ENCODE measurements at regions not wholly inside any gene's neighbourhood (a gene's known extent, or its start where the extent isn't known, plus 50 kb on each side); places are given as distances from the start of the nearest gene placed in this dataset.

- Histone ChIP-seq H3K9me3 (ENCODE audit: control insufficient read depth in 4 of 4, insufficient read depth in 3 of 4, low read length in 3 of 4) (peaks cover 0 to 2% (median 0%) of the 10 kb centered on the region in 4 donors), H3K27ac (ENCODE audit: low read depth in 1 of 2, low read length in 1 of 2) (no peak overlapping the region), H3K36me3 (ENCODE audit: control insufficient read depth in 4 of 4, insufficient read depth in 4 of 4, low read length in 4 of 4) (no peaks in the 10 kb centered on the region), H3K9ac (ENCODE audit: insufficient read depth in 1 of 2, low read length in 2 of 2) (no peak overlapping the region), H3K4me1 (ENCODE audit: control insufficient read depth in 5 of 5, insufficient read depth in 5 of 5, low read length in 5 of 5) (no peaks in the 10 kb centered on the region), H3K4me3 (no peak overlapping the region), H3K27me3 (ENCODE audit: control insufficient read depth in 3 of 3, insufficient read depth in 3 of 3, low read length in 2 of 3) (no peaks in the 10 kb centered on the region)
- WGBS, 2 donors, result 73 to 77% methylated on average over 7 of the region's 7 CpGs
- ATAC-seq (ENCODE audit: insufficient read depth, low FRiP score) (no peak), DNase-seq (no peak)
- TF ChIP-seq, protein P1, sequence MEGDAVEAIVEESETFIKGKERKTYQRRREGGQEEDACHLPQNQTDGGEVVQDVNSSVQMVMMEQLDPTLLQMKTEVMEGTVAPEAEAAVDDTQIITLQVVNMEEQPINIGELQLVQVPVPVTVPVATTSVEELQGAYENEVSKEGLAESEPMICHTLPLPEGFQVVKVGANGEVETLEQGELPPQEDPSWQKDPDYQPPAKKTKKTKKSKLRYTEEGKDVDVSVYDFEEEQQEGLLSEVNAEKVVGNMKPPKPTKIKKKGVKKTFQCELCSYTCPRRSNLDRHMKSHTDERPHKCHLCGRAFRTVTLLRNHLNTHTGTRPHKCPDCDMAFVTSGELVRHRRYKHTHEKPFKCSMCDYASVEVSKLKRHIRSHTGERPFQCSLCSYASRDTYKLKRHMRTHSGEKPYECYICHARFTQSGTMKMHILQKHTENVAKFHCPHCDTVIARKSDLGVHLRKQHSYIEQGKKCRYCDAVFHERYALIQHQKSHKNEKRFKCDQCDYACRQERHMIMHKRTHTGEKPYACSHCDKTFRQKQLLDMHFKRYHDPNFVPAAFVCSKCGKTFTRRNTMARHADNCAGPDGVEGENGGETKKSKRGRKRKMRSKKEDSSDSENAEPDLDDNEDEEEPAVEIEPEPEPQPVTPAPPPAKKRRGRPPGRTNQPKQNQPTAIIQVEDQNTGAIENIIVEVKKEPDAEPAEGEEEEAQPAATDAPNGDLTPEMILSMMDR (IDR thresholded peaks at IDR 0.05; ENCODE audit: control extremely low read depth, extremely low read depth), result no peak
Observed at GRCh38 chr12:127588249-127588648, 678.7 kb upstream of the TMEM132C start.

DNA sequence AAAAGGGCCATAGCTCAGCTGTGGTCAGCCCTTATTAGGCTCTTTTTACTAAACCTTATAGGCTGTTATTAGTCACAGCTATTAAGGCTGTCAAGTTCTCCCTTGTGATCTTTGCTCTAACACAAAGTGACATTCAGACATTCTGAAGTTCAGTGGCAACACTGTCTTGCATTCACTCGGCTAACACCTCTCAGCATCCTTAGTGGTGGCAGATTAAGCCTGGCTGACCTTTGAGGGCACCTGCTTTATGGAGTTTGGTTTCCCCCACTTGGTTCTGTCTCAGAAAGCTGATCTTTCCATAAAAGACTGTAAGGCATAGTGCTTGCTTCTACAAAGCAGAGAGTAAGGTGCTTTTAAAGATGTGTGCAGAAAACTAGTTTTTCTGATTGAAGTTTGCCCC lies 677.4 kb upstream of the TMEM132C start:
- Histone ChIP-seq H3K4me3 (no peak overlapping the region), H3K4me1 (ENCODE audit: control insufficient read depth in 5 of 5, insufficient read depth in 5 of 5, low read length in 5 of 5) (no peaks in the 10 kb centered on the region), H3K27ac (ENCODE audit: low read depth in 1 of 2, low read length in 1 of 2) (no peak overlapping the region), H3K9me3 (ENCODE audit: control insufficient read depth in 4 of 4, insufficient read depth in 3 of 4, low read length in 3 of 4) (peaks cover 0 to 2% (median 0%) of the 10 kb centered on the region in 4 donors), H3K27me3 (ENCODE audit: control insufficient read depth in 3 of 3, insufficient read depth in 3 of 3, low read length in 2 of 3) (no peaks in the 10 kb centered on the region), H3K36me3 (ENCODE audit: control insufficient read depth in 4 of 4, insufficient read depth in 4 of 4, low read length in 4 of 4) (no peaks in the 10 kb centered on the region), H3K9ac (ENCODE audit: insufficient read depth in 1 of 2, low read length in 2 of 2) (no peak overlapping the region)
- ATAC-seq (ENCODE audit: insufficient read depth, low FRiP score) (no peak), DNase-seq (no peak)
- WGBS, 2 donors, result 78 to 79% methylated on average over 1 of the region's 1 CpG
- TF ChIP-seq, protein P1 (IDR thresholded peaks at IDR 0.05; ENCODE audit: control extremely low read depth, extremely low read depth), result no peak

DNA sequence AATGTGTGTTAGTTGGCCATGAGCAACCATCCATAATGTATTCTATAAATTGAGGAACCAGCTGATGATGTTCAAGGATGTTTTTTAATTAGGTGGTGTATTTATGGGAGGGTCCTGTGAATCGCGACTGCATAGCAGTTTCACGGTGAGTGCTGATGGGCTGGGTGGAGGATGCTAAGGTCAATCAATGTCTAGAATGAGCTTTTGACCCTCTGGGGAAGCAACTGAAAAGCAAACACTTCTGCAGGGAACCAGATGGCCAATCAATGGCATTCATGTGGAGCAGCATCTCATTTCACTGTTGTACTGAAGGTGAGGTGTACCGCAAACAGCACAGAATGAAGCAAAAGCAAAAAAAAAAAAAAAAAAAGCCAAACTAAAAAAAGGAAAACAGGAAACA lies 676.1 kb upstream of the TMEM132C start:
- H3K27ac ChIP-seq (ENCODE audit: low read depth in 1 of 2, low read length in 1 of 2), result no peak overlapping the region
- H3K9ac ChIP-seq (ENCODE audit: insufficient read depth in 1 of 2, low read length in 2 of 2), result no peak overlapping the region
- DNase-seq (no peak), ATAC-seq (ENCODE audit: insufficient read depth, low FRiP score) (no peak)
- H3K9me3 ChIP-seq (ENCODE audit: control insufficient read depth in 4 of 4, insufficient read depth in 3 of 4, low read length in 3 of 4), result peaks cover 0 to 2% (median 0%) of the 10 kb centered on the region in 4 donors
- no peaks in the 10 kb centered on the region for H3K27me3 ChIP-seq (ENCODE audit: control insufficient read depth in 3 of 3, insufficient read depth in 3 of 3, low read length in 2 of 3)
- no peaks in the 10 kb centered on the region for H3K36me3 ChIP-seq (ENCODE audit: control insufficient read depth in 4 of 4, insufficient read depth in 4 of 4, low read length in 4 of 4)
- TF ChIP-seq, protein P1 (IDR thresholded peaks at IDR 0.05; ENCODE audit: control extremely low read depth, extremely low read depth), result no peak
- no peaks in the 10 kb centered on the region for H3K4me1 ChIP-seq (ENCODE audit: control insufficient read depth in 5 of 5, insufficient read depth in 5 of 5, low read length in 5 of 5)
- 74 to 84% methylated on average over 4 of the region's 4 CpGs for WGBS, 2 donors
- no peak overlapping the region for H3K4me3 ChIP-seq

- TF ChIP-seq, protein P1 (IDR thresholded peaks at IDR 0.05; ENCODE audit: control extremely low read depth, extremely low read depth), result no peak
- no peak overlapping the region for H3K27ac ChIP-seq (ENCODE audit: low read depth in 1 of 2, low read length in 1 of 2)
- peak in 1 of 3 donors; percentile 1 for DNase-seq
- H3K9me3 ChIP-seq (ENCODE audit: control insufficient read depth in 4 of 4, insufficient read depth in 3 of 4, low read length in 3 of 4), result no peaks in the 10 kb centered on the region
- H3K4me1 ChIP-seq (ENCODE audit: control insufficient read depth in 5 of 5, insufficient read depth in 5 of 5, low read length in 5 of 5), result no peaks in the 10 kb centered on the region
- H3K27me3 ChIP-seq (ENCODE audit: control insufficient read depth in 3 of 3, insufficient read depth in 3 of 3, low read length in 2 of 3), result no peaks in the 10 kb centered on the region
- no peak overlapping the region for H3K4me3 ChIP-seq
- 42 to 81% methylated on average over 5 of the region's 5 CpGs for WGBS, 2 donors
- H3K36me3 ChIP-seq (ENCODE audit: control insufficient read depth in 4 of 4, insufficient read depth in 4 of 4, low read length in 4 of 4), result no peaks in the 10 kb centered on the region
- no peak overlapping the region for H3K9ac ChIP-seq (ENCODE audit: insufficient read depth in 1 of 2, low read length in 2 of 2)
- ATAC-seq (ENCODE audit: insufficient read depth, low FRiP score), result no peak
Observed at GRCh38 chr12:127592245-127592644, 674.7 kb upstream of the TMEM132C start.
